ENCODE measurements at regions not wholly inside any gene's neighbourhood (a gene's known extent, or its start where the extent isn't known, plus 50 kb on each side); places are given as distances from the start of the nearest gene placed in this dataset.

DNA sequence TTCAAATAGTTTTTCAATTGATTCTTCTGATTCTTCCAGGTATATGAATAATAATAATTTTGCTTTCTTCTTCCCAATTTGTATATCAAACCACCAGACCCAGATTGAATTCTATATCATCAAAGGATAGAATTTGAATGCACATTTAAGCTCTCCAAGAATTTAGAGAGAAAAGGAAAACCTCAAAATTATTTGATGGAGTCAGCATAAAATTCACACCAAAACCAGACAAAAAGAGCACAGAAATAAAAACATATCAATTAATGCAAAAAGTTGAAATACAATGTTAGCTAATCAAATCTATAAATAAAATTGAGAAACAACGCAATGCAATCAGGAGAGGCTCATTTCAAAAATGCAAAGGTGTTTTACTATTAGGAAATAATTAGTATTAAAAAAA is 248.0 kb upstream of the HS6ST1 start:
- H3K36me3 Mint-ChIP-seq, result no peaks in the 10 kb centered on the region
- 0 out of 2 replicates have a peak, but pooled peaks cover 3% of the 10 kb centered on the region for H3K9me3 Mint-ChIP-seq
- H3K4me1 Mint-ChIP-seq, result peaks cover 15% of the 10 kb centered on the region

DNA sequence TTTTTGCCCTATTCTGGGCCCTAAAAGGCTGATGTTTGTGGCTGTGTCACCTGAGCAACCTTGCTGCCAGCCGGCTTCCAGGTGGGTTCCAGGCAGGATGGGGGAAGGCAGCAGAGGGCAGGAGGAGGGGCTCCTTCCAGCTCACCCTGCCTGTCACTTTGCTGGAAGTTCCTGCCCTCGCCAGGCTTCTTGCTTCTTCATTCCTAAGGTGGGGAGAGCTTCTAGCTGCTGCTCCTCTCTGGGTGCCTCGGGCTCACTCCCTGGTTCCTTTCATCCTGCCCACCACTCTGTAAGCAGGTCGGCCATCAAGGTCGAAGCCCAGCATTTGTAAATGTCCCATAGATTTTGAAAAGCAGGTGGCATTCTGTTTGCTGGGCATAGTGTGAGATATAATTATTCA is 249.4 kb upstream of the HS6ST1 start:
- Mint-ChIP-seq H3K4me3 (no peak overlapping the region), H3K36me3 (no peaks in the 10 kb centered on the region), H3K27me3 (ENCODE audit: low read depth) (no peaks in the 10 kb centered on the region; the same call in 1 of the 2 replicates), H3K9me3 (0 out of 2 replicates have a peak, but pooled peaks cover 3% of the 10 kb centered on the region), H3K4me1 (peaks cover 15% of the 10 kb centered on the region), H3K27ac (no peak overlapping the region)
- CTCF ChIA-PET, result interaction anchor here (0.8 to 2.0 kb wide), 2 partner anchors 113 to 168 kb away, joined by 4 read pairs; no protein-coding TSS in a partner anchor
- ATAC-seq (peak; percentile 100), DNase-seq (ENCODE audit: low spot score) (peak; percentile 74)
- POLR2A ChIA-PET, result no interaction called here
- no peak for TF ChIP-seq ZNF138 (CRISPR knock-in tag; conservative IDR thresholded peaks at IDR 0.05)
- TF ChIP-seq, protein P1, sequence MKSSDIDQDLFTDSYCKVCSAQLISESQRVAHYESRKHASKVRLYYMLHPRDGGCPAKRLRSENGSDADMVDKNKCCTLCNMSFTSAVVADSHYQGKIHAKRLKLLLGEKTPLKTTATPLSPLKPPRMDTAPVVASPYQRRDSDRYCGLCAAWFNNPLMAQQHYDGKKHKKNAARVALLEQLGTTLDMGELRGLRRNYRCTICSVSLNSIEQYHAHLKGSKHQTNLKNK (CRISPR knock-in tag; IDR thresholded peaks at IDR 0.05), result no peak
- no peak for TF ChIP-seq ZNF263 (CRISPR knock-in tag; IDR thresholded peaks at IDR 0.05; ENCODE audit: low read depth)
- no peak for TF ChIP-seq NR1H2 (CRISPR knock-in tag; IDR thresholded peaks at IDR 0.05)
- TF ChIP-seq, protein P2, sequence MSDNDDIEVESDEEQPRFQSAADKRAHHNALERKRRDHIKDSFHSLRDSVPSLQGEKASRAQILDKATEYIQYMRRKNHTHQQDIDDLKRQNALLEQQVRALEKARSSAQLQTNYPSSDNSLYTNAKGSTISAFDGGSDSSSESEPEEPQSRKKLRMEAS (CRISPR knock-in tag; IDR thresholded peaks at IDR 0.05), result no peak
- TF ChIP-seq, protein P3, sequence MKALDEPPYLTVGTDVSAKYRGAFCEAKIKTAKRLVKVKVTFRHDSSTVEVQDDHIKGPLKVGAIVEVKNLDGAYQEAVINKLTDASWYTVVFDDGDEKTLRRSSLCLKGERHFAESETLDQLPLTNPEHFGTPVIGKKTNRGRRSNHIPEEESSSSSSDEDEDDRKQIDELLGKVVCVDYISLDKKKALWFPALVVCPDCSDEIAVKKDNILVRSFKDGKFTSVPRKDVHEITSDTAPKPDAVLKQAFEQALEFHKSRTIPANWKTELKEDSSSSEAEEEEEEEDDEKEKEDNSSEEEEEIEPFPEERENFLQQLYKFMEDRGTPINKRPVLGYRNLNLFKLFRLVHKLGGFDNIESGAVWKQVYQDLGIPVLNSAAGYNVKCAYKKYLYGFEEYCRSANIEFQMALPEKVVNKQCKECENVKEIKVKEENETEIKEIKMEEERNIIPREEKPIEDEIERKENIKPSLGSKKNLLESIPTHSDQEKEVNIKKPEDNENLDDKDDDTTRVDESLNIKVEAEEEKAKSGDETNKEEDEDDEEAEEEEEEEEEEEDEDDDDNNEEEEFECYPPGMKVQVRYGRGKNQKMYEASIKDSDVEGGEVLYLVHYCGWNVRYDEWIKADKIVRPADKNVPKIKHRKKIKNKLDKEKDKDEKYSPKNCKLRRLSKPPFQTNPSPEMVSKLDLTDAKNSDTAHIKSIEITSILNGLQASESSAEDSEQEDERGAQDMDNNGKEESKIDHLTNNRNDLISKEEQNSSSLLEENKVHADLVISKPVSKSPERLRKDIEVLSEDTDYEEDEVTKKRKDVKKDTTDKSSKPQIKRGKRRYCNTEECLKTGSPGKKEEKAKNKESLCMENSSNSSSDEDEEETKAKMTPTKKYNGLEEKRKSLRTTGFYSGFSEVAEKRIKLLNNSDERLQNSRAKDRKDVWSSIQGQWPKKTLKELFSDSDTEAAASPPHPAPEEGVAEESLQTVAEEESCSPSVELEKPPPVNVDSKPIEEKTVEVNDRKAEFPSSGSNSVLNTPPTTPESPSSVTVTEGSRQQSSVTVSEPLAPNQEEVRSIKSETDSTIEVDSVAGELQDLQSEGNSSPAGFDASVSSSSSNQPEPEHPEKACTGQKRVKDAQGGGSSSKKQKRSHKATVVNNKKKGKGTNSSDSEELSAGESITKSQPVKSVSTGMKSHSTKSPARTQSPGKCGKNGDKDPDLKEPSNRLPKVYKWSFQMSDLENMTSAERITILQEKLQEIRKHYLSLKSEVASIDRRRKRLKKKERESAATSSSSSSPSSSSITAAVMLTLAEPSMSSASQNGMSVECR (CRISPR knock-in tag; IDR thresholded peaks at IDR 0.05; ENCODE audit: borderline replicate concordance), result no peak
- no peak for TF ChIP-seq FOXP1 (CRISPR knock-in tag; IDR thresholded peaks at IDR 0.05; ENCODE audit: borderline replicate concordance)
- TF ChIP-seq, protein P4, sequence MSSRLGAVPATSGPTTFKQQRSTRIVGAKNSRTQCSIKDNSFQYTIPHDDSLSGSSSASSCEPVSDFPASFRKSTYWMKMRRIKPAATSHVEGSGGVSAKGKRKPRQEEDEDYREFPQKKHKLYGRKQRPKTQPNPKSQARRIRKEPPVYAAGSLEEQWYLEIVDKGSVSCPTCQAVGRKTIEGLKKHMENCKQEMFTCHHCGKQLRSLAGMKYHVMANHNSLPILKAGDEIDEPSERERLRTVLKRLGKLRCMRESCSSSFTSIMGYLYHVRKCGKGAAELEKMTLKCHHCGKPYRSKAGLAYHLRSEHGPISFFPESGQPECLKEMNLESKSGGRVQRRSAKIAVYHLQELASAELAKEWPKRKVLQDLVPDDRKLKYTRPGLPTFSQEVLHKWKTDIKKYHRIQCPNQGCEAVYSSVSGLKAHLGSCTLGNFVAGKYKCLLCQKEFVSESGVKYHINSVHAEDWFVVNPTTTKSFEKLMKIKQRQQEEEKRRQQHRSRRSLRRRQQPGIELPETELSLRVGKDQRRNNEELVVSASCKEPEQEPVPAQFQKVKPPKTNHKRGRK (CRISPR knock-in tag; IDR thresholded peaks at IDR 0.05; ENCODE audit: borderline replicate concordance), result no peak
- TF ChIP-seq IRF2 (CRISPR knock-in tag; IDR thresholded peaks at IDR 0.05; ENCODE audit: borderline replicate concordance, low read depth), result no peak
- TF ChIP-seq, protein P5, sequence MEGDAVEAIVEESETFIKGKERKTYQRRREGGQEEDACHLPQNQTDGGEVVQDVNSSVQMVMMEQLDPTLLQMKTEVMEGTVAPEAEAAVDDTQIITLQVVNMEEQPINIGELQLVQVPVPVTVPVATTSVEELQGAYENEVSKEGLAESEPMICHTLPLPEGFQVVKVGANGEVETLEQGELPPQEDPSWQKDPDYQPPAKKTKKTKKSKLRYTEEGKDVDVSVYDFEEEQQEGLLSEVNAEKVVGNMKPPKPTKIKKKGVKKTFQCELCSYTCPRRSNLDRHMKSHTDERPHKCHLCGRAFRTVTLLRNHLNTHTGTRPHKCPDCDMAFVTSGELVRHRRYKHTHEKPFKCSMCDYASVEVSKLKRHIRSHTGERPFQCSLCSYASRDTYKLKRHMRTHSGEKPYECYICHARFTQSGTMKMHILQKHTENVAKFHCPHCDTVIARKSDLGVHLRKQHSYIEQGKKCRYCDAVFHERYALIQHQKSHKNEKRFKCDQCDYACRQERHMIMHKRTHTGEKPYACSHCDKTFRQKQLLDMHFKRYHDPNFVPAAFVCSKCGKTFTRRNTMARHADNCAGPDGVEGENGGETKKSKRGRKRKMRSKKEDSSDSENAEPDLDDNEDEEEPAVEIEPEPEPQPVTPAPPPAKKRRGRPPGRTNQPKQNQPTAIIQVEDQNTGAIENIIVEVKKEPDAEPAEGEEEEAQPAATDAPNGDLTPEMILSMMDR (IDR thresholded peaks at IDR 0.05), result no peak
- TF ChIP-seq, protein P6, sequence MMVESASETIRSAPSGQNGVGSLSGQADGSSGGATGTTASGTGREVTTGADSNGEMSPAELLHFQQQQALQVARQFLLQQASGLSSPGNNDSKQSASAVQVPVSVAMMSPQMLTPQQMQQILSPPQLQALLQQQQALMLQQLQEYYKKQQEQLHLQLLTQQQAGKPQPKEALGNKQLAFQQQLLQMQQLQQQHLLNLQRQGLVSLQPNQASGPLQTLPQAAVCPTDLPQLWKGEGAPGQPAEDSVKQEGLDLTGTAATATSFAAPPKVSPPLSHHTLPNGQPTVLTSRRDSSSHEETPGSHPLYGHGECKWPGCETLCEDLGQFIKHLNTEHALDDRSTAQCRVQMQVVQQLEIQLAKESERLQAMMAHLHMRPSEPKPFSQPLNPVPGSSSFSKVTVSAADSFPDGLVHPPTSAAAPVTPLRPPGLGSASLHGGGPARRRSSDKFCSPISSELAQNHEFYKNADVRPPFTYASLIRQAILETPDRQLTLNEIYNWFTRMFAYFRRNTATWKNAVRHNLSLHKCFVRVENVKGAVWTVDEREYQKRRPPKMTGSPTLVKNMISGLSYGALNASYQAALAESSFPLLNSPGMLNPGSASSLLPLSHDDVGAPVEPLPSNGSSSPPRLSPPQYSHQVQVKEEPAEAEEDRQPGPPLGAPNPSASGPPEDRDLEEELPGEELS (CRISPR knock-in tag; IDR thresholded peaks at IDR 0.05), result no peak
- TF ChIP-seq, protein P7, sequence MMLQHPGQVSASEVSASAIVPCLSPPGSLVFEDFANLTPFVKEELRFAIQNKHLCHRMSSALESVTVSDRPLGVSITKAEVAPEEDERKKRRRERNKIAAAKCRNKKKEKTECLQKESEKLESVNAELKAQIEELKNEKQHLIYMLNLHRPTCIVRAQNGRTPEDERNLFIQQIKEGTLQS (CRISPR knock-in tag; conservative IDR thresholded peaks at IDR 0.05), result no peak

More for the DNA sequence above, 248.0 kb upstream of the HS6ST1 start:
- CTCF ChIA-PET, result no interaction called here
- no peaks in the 10 kb centered on the region; the same call in 1 of the 2 replicates for H3K27me3 Mint-ChIP-seq (ENCODE audit: low read depth)
- no peak overlapping the region for H3K4me3 Mint-ChIP-seq
- no peak overlapping the region for H3K27ac Mint-ChIP-seq
- DNase-seq (ENCODE audit: low spot score) (no peak), ATAC-seq (no peak)
- POLR2A ChIA-PET, result no interaction called here
- TF ChIP-seq MYBL2 (CRISPR knock-in tag; IDR thresholded peaks at IDR 0.05), result no peak
- no peak for TF ChIP-seq ZNF232 (CRISPR knock-in tag; IDR thresholded peaks at IDR 0.05)
- no peak for TF ChIP-seq ZNF671 (CRISPR knock-in tag; IDR thresholded peaks at IDR 0.05)
- TF ChIP-seq, protein P8, sequence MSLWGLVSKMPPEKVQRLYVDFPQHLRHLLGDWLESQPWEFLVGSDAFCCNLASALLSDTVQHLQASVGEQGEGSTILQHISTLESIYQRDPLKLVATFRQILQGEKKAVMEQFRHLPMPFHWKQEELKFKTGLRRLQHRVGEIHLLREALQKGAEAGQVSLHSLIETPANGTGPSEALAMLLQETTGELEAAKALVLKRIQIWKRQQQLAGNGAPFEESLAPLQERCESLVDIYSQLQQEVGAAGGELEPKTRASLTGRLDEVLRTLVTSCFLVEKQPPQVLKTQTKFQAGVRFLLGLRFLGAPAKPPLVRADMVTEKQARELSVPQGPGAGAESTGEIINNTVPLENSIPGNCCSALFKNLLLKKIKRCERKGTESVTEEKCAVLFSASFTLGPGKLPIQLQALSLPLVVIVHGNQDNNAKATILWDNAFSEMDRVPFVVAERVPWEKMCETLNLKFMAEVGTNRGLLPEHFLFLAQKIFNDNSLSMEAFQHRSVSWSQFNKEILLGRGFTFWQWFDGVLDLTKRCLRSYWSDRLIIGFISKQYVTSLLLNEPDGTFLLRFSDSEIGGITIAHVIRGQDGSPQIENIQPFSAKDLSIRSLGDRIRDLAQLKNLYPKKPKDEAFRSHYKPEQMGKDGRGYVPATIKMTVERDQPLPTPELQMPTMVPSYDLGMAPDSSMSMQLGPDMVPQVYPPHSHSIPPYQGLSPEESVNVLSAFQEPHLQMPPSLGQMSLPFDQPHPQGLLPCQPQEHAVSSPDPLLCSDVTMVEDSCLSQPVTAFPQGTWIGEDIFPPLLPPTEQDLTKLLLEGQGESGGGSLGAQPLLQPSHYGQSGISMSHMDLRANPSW (CRISPR knock-in tag; conservative IDR thresholded peaks at IDR 0.05; ENCODE audit: low read depth), result no peak
- TF ChIP-seq ESRRA (CRISPR knock-in tag; IDR thresholded peaks at IDR 0.05; ENCODE audit: borderline replicate concordance), result no peak
- TF ChIP-seq FOXK1 (CRISPR knock-in tag; IDR thresholded peaks at IDR 0.05), result no peak
- no peak for TF ChIP-seq ZNF219 (CRISPR knock-in tag; IDR thresholded peaks at IDR 0.05; ENCODE audit: borderline replicate concordance)
